Prostate gland (tissue), 2 donors: ENCODE measurements at regions not wholly inside any gene's neighbourhood (a gene's known extent, or its start where the extent isn't known, plus 50 kb on each side); places are given as distances from the start of the nearest gene placed in this dataset.

Experiments
- CTCF ChIP-seq, 4 experiments: fragments of 200-600 bp in 2 of 4; fragments of 450-650 bp in 2 of 4; sonication (generic) in 2 of 4; IDR thresholded peaks; 1 replicate in 3 of 4; 2 replicates in 1 of 4; pipeline ENCODE4 v1.5.1; 2016 to 2019; ENCODE audit warnings: antibody characterized with exemption in 4 of 4, mild to moderate bottlenecking in 2 of 4, moderate library complexity in 2 of 4
- POLR2A ChIP-seq: fragments of 450-650 bp; IDR thresholded peaks from one replicate; pipeline ENCODE4 v1.6.1; 2016; ENCODE audit warnings: antibody characterized with exemption, mild to moderate bottlenecking
- POLR2AphosphoS5 ChIP-seq: sonication (generic); formaldehyde crosslinking; IDR thresholded peaks from one replicate; pipeline ENCODE4 v1.6.1; 2017; ENCODE audit warnings: antibody characterized with exemption

GRCh38 chr11:10986006-10986405 is 128.2 kb upstream of the ZBED5 start:
- no peak for TF ChIP-seq CTCF (IDR thresholded peaks at IDR 0.05)
- TF ChIP-seq POLR2AphosphoS5: no peak
- TF ChIP-seq POLR2A: no peak
